ENCODE measurements at regions not wholly inside any gene's neighbourhood (a gene's known extent, or its start where the extent isn't known, plus 50 kb on each side); places are given as distances from the start of the nearest gene placed in this dataset.

DNA sequence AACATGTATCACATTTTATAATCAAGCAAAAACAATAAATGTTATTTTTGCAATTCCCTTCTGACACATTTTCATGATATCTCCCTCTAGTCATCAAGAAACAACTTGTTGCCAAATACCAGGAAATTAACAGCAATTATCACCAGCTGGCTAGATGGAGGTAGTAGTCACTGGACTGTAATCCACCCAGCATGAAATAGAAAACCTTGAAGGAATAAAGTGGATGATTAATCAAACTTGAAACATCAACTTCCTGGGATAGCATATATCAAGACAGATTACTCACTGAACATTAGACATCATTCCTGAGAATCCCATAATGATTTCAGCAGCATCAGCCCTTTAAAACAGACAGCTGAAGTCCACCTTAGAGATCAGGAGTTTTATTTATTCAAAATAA lies 259.0 kb downstream of the CCDC59 start:
- TF ChIP-seq EZH2 (IDR thresholded peaks at IDR 0.05; ENCODE audit: borderline replicate concordance, low read depth, low read length, poor library complexity, severe bottlenecking): no peak
- TF ChIP-seq, protein P1, sequence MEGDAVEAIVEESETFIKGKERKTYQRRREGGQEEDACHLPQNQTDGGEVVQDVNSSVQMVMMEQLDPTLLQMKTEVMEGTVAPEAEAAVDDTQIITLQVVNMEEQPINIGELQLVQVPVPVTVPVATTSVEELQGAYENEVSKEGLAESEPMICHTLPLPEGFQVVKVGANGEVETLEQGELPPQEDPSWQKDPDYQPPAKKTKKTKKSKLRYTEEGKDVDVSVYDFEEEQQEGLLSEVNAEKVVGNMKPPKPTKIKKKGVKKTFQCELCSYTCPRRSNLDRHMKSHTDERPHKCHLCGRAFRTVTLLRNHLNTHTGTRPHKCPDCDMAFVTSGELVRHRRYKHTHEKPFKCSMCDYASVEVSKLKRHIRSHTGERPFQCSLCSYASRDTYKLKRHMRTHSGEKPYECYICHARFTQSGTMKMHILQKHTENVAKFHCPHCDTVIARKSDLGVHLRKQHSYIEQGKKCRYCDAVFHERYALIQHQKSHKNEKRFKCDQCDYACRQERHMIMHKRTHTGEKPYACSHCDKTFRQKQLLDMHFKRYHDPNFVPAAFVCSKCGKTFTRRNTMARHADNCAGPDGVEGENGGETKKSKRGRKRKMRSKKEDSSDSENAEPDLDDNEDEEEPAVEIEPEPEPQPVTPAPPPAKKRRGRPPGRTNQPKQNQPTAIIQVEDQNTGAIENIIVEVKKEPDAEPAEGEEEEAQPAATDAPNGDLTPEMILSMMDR (conservative IDR thresholded peaks at IDR 0.05; ENCODE audit: low read depth, low read length): no peak
- POLR2A ChIA-PET (ENCODE audit: low non-redundant PET): no interaction called here
- BruUV-seq (replicated peaks): no TSS peak
- Histone ChIP-seq H3K27me3 (replicated peaks; ENCODE audit: insufficient read depth, low read depth, low read length, poor library complexity) (no peaks in the 10 kb centered on the region), H3K4me1 (ENCODE audit: insufficient read depth, low read length, poor library complexity, severe bottlenecking) (no peaks in the 10 kb centered on the region), H3K9me3 (ENCODE audit: low read depth, low read length, poor library complexity, severe bottlenecking) (no peaks in the 10 kb centered on the region), H3K36me3 (ENCODE audit: insufficient read depth, low read length, poor library complexity, severe bottlenecking) (no peaks in the 10 kb centered on the region), H3K27ac (ENCODE audit: low read depth, low read length, poor library complexity, severe bottlenecking) (no peak overlapping the region), H3K4me3 (ENCODE audit: low read depth, low read length, poor library complexity, severe bottlenecking) (no peak overlapping the region)
- intact Hi-C loops (cut with micrococcal nuclease; ENCODE audit: unreplicated experiment): no loop called here
- CTCF ChIA-PET: no interaction called here
- peak; percentile 51 for DNase-seq (ENCODE audit: low spot score)

DNA sequence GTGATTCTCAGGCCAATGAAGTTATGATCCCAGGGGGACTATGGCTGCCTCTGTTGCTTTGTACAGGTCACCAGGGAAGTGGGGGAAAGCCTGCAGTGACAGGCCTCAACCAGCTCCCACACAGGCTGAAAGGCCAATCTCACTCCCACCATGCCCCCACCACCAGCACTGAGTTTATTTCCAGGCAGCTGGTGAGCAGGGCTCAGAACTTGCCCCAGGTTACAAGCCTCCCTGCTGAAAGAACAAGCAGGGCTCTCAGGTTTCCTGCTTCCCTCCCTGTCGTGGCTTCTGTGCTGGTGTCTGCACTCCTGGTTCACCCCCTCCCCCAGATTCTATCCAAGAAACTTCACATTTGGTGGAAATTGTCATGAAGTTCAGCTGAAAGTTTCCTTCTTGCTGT lies 260.3 kb downstream of the CCDC59 start:
- intact Hi-C loops (cut with micrococcal nuclease; ENCODE audit: unreplicated experiment): no loop called here
- DNase-seq (ENCODE audit: low spot score): no peak
- POLR2A ChIA-PET (ENCODE audit: low non-redundant PET): no interaction called here
- H3K4me1 ChIP-seq (ENCODE audit: insufficient read depth, low read length, poor library complexity, severe bottlenecking): no peaks in the 10 kb centered on the region
- TF ChIP-seq, protein P1 (conservative IDR thresholded peaks at IDR 0.05; ENCODE audit: low read depth, low read length): no peak
- no peaks in the 10 kb centered on the region for H3K27me3 ChIP-seq (replicated peaks; ENCODE audit: insufficient read depth, low read depth, low read length, poor library complexity)
- CTCF ChIA-PET: no interaction called here
- H3K4me3 ChIP-seq (ENCODE audit: low read depth, low read length, poor library complexity, severe bottlenecking): no peak overlapping the region
- no peak overlapping the region for H3K27ac ChIP-seq (ENCODE audit: low read depth, low read length, poor library complexity, severe bottlenecking)
- no TSS peak for BruUV-seq (replicated peaks)
- no peaks in the 10 kb centered on the region for H3K9me3 ChIP-seq (ENCODE audit: low read depth, low read length, poor library complexity, severe bottlenecking)
- no peaks in the 10 kb centered on the region for H3K36me3 ChIP-seq (ENCODE audit: insufficient read depth, low read length, poor library complexity, severe bottlenecking)

DNA sequence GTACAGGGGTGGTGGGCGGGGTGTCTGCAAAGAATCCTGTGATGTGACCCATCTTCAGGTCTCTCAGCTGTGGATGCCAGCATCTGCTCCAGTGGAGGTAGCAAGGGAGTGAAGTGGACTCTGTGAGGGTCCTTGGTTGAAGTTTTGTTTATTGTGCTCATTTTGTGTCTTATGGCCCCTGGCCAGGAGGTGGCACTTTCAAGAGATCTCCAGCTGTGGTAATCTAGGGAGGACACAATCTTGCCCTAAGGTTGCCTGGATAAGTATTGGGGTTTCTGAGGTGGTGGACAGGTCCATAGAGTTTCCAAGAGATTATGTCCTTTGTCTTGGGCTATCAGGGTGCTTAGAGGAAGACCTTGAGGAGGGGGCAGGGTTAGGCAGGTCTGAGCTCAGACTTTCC lies 260.7 kb downstream of the CCDC59 start:
- H3K9me3 ChIP-seq (ENCODE audit: low read depth, low read length, poor library complexity, severe bottlenecking): no peaks in the 10 kb centered on the region
- intact Hi-C loops (cut with micrococcal nuclease; ENCODE audit: unreplicated experiment): no loop called here
- H3K4me3 ChIP-seq (ENCODE audit: low read depth, low read length, poor library complexity, severe bottlenecking): no peak overlapping the region
- no peak for TF ChIP-seq EZH2 (IDR thresholded peaks at IDR 0.05; ENCODE audit: borderline replicate concordance, low read depth, low read length, poor library complexity, severe bottlenecking)
- TF ChIP-seq, protein P1 (conservative IDR thresholded peaks at IDR 0.05; ENCODE audit: low read depth, low read length): no peak
- CTCF ChIA-PET: no interaction called here
- no peak for DNase-seq (ENCODE audit: low spot score)
- H3K27me3 ChIP-seq (replicated peaks; ENCODE audit: insufficient read depth, low read depth, low read length, poor library complexity): no peaks in the 10 kb centered on the region
- POLR2A ChIA-PET (ENCODE audit: low non-redundant PET): no interaction called here
- BruUV-seq (replicated peaks): no TSS peak
- no peaks in the 10 kb centered on the region for H3K4me1 ChIP-seq (ENCODE audit: insufficient read depth, low read length, poor library complexity, severe bottlenecking)
- no peaks in the 10 kb centered on the region for H3K36me3 ChIP-seq (ENCODE audit: insufficient read depth, low read length, poor library complexity, severe bottlenecking)
- H3K27ac ChIP-seq (ENCODE audit: low read depth, low read length, poor library complexity, severe bottlenecking): no peak overlapping the region

Measured in A673 (cell line).